ENCODE measurements at regions not wholly inside any gene's neighbourhood (a gene's known extent, or its start where the extent isn't known, plus 50 kb on each side); places are given as distances from the start of the nearest gene placed in this dataset.
"Not testable (repeated sequence)": the region's sequence is repeated elsewhere in the genome, so short reads cannot be mapped to it uniquely, and the experiment has no call there.

DNA sequence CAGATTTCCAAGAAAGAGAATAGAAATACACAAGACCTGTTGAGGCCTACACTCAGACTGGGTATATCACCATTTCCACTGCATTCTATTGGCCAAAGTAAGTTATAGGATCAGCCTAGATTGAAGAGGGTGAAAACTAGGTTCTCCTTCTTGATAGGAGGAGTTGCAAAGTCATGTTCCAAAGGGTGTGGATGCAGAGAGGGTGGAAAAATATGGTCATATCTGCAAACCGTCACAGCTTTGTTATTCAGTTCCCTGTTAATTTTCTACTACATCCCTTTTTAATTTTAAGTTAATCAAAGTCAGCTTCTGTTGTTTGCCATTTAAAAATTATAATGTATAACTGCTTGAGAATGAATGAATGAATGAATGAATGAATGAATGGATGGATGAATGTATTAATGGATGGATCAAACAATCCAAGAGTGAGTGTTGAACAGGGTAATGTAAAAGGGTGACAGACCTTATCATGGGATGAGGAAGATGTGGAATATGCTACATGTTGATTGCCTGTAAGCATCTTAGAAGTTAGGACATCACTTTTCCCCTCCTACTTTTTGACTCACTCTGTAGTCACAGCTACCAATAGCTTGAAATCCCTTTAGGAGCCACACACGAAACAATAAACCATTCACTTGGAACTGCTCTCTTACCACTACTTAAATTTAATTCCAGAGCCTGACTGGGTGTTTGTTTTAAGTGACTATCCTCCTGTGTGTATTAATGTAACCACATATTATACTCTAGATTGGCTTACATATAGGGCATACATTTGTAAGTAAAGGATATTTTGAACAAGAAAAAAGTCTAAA, 121.5 kb downstream of the CCDC34 start:
- DNase-seq (ENCODE audit: low spot score), result peak; percentile 51

DNA sequence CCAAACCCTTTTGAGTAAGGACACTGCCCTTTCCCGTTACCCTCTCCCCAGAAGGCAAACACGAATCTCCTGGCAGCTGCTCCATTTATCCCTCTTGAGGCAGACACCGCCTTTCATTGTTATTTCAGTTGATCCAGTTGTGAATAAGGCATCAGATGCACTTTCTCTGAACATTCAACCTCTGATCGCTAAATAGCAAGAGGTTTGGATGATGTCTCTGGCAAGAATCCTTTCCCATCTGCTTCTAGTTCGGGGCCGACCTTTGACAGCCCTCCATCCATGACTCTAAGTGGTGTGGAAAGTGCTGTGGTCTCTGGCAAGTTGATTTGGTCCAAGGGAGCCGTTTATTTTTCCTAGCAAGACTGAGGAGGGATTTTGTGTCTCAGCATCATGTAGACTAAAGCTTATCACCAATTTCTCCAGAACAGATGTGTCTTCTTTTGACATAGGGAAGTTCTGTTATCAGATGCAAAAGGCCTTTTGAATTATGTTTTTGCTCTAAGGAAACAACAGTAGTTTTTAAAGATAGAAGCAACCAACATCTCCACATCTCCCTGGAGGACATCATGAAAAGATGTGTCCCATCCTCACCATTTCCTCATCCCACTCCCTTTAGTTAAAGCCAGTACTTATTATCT, 123.6 kb downstream of the CCDC34 start:
- no peak for DNase-seq (ENCODE audit: low spot score)

DNA sequence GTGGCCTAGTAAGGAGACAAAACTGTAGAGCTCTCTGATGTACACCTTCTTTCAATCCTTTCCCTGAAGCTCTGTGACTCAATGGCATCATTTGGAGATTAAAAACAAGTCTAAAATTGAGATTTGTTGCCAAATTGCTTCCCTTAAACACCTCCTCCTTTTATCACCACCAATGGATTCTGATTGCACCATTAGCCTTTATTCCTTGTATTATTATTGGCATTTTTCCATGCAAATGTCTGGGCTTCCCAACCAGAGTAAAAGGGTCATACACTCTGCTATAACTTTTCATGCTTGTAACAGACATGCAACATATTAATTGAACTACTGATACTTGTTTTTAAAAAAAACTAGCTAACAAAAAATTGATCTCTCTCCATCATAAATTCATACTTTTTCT, 124.2 kb downstream of the CCDC34 start:
- DNase-seq (ENCODE audit: low spot score), result no peak

DNA sequence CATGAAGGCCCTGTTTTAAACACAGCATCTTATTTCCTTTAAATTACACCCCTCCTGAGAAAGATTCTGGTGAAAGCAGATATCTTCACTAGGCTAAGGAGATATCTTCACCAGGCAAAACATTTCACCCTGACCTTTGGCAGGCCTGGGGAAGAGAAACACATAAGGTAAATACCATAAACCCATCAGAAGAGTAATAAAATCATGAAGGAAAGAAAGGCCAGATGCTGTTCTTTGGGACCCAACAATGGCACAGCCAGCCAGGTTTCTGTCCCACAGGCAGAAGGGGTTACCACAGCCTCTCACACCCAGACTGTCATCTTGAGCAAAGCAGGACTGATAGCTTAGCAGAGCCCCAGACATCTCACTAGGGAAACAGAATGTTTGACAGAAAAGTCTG, 125.4 kb downstream of the CCDC34 start:
- no peak for DNase-seq (ENCODE audit: low spot score)

DNA sequence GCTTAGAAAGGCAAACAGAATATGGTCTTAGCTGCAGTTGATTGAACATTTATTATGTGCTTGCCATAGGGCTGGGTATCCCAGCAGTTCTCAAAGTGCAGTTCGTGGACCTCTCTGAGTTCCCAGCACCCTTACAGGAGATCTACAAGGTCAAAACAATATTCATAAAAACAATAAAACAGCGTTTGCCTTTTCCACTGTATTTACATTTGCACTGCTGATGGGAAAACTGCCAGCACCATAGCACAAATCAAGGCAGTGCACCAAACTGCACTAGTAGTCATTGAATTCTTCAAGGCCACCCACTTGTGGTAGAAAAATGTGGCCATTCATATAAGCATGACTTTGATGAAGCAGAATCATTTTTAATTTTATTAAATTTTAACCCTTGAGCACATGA, 128.1 kb downstream of the CCDC34 start:
- no peak for DNase-seq (ENCODE audit: low spot score)

DNA sequence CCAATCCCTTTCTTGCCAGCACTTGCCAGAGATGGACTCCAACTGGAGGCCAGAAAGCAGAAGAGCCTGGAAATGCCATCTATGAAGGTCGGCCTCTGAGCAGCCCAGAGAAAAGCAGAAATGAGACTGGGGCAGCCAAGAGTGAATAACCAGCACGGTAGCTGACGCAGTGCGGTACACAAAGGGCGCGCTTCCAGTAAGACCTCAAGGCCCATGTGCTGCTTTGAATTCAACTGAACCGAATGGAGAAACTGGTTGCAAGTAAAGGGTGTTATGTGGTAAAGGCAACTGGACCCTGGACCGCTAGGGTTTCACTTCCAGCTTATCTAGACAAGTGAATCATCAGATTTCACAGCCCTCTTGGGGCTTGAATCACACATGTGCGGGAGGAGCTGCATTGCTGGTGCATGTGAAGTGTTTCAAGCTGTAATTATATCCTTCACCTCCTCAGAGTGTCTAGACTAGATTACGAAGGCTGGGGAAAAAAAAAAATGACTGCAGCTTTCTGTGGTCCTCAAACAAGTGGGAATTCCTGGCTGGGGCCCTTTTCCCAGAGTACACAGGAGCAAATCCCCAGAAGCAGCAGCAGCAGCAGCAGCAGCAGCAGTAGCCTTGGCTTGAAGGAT, 128.9 kb downstream of the CCDC34 start:
- peak; percentile 47 for DNase-seq (ENCODE audit: low spot score)

DNA sequence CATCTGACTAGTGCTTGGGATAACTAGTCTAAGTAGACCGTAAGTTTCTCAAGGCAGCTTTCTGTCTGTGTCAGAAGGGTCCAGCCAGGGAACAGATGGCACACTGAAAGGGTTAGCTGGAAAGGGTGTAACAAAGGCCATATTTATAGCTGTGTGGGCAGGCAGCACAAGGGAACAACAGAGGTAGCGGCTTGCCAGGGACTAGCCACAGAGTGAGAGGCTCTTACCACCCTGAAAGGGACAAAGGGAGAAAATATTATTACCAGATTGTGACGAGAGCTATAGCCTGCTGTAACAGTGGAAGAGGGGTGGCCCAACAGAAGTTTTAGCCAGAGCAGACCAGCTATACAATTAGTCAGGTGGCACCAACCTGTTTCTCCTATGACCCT, 129.4 kb downstream of the CCDC34 start:
- DNase-seq (ENCODE audit: low spot score), result no peak

DNA sequence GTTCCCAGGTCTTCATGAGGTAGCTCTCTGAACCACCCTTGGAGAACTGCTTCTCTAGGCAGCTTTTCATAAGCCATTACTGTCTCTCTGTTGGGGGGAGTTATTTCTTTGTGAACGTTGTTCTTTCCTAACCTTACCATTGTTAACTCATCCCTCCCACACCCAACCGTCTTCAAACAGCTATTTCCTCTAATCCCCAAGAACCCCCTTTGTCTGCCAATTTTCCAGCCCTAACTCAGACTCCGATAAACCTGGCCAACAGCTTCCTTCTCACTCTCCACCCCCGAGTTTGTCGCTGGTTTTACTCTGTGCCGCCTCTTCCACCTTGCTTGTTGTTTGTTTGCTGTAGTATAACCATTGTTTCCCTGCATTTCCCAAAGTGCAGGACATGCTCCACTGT, 131.5 kb downstream of the CCDC34 start:
- no peak for DNase-seq (ENCODE audit: low spot score)

DNA sequence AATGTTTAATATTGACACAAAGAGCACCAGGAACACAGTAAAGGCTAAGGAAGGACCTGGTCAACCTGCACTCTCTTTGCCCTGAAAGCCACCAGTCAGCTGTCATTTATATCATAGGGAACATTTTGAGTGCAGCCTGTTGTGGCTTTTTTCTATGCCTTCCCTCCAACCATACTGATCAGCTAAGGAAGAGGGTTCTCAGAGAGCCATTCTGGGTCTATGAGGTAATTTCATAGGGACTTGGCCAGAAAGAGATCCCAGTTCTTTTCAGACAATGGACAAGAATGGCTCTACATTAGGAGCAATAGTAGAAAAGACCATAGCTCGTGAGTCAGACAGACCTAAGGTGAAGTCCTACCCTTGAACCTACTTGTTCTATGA, 132.8 kb downstream of the CCDC34 start:
- no peak for DNase-seq (ENCODE audit: low spot score)

DNA sequence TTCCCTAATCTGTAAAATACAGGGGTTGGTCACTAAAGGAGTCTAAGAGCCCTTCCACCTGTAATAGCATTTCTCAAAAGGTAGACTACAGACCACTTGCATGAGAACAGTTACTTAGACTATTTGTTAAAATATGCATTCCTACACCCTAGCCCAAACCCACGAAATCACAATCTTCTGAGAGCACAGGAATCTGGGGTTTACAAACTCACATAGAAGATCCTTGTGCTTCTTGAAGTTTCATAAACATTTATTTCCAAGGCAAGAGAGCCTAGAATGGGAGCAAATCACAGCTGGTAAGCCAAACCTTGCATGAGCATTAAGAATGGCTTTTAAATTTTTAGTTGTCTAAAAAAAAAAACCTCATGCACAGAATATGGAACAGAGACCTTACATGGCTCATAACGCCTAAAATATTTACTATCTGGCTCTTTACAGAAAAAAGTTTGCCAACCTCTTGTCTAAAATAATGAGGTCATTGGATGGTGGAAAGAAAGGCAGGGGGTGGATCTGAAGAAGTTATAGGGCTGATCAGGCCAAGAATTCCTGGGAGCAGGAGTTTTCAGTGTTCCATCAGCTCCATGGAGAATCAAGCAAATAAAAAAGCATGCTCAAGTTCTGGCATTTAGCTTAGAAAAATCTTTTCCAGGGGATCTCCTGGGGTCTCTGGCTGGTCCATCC, 133.4 kb downstream of the CCDC34 start:
- no peak for DNase-seq (ENCODE audit: low spot score)

DNA sequence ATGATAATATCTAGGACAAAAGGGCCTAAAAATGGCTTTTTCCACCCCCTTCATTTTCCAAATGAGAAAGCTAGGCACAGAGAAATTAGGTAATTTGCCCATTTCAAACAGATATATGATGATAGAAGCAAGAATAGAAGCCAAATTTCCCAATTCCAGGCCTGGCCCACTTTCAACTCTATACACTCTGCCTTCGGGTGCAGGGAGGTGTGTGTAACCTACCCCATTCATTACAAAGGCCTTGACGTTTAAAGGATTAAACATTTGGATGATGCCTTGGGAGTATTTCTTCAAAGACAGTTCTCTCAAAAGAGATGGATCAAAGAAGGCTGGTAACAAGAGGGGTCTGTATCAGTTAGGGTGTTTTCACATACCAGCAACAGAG, 134.1 kb downstream of the CCDC34 start:
- no peak for DNase-seq (ENCODE audit: low spot score)

DNA sequence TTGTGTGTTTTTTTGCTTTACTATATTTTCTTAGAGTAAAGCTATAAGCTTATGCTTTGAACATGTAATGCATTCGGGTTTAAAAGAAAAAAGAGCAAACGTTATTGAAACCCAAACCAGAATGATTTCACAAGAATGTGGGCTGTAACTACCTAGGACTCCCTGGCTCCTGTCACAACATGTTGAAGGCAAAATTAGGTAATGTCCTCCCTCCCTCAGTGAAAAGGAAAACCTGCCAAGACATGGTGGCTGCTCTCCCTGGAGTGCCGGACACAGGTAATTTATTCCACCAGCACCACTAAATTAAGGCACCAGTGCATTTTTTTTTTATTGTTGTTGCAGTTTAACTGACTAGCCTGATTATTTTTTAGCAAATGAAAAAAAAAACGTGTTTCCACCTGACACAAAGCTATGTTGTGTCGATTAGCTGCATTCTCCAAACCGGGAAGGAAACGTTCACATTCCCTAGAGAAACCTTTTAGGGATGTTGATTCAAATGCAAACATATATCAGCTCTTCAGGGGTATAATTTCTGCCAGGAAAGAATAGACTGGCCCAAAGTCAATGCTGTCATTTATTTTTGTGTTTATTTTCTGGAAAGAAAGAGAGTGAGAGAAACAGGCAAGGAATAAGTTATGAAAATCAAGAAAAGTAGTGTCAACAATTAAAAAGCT, 134.6 kb downstream of the CCDC34 start:
- DNase-seq (ENCODE audit: low spot score), result no peak

DNA sequence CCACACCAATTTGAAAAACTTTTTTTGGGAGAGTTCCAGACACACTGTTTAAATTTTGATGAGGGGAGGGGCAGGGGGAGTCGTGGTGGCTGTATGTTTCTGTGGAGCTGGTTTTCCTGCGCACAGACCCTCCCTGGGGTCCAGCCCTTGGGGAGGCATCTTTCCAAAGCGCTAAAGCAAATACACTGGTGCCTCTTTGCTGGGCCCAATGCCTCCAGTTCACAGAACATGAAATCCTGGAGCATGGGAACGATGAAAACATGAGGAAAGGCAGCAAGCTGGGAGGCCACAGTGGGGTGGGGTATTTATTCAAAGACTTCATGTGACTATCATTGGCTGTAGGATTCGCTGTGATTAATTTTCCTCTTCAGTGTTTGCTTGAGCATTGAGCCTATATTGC, 135.3 kb downstream of the CCDC34 start:
- no peak for DNase-seq (ENCODE audit: low spot score)

DNA sequence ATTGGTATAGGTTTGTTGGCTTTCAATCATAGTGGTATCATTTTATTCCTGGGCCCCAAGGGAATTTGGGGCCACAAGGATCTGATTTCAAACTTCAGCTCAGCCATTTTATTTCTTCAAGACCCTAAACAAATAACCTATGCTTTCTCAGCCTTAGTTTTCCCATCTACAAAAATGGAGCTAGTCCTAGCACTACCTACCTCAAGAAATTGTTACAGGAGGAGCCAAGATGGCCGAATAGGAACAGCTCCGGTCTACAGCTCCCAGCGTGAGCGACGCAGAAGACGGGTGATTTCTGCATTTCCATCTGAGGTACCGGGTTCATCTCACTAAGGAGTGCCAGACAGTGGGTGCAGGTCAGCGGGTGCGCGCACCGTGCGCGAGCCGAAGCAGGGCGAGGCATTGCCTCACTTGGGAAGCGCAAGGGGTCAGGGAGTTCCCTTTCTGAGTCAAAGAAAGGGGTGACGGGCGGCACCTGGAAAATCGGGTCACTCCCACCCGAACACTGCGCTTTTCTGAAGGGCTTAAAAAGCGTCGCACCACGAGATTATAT, 143.5 kb downstream of the CCDC34 start:
- not testable (repeated sequence) for DNase-seq (ENCODE audit: low spot score)

DNA sequence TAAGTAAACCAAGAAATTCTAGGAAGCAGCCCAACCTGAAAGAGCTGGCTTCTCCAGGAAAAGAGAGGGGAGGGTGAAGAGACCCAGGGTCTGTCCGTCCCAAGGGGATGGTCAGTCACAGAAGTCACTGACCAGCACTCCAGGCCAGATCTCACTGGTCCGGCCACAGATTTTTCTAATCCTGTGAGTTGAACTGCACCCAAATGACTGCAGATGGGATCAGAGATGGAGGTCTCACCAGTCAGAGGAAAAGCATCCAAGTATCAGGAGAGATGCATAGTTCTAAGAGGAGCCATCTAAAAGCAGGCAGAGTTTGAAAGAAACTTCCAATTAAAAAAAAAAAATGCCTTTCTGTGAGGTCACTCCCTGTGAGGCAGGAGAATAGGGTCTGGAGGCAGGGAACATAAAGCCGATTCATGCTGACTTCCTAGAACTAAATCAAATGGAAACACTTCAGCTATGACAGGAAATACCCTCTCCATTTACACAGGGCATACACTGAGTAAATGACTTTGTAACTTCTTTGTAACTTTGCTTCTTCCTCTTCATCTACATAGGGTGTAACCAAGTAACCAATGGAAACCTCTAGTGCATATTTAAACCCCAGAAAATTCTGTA, 144.5 kb downstream of the CCDC34 start:
- DNase-seq (ENCODE audit: low spot score), result peak; percentile 73

DNA sequence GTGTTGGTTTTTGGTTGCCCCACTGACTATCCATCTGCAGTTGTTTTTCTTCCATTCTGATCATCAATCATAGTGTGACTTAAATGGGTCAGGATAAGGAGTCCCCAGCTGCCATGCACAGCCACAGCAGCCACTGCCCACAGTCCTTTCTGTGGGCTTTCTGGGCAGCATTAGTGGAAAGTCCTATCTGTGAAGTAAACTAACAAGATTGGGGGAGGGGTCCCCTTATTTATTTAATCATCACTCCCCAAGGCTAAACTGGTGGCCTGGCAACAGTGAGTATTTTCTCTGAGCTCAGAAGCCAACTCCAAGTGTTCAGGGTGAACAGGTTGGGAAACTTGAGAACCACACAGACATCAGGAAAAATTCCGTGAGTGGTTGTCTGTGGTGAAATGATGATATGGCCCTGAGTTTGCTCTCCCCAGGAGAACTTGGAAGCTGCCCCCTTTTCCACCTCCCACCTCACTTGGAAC, 145.0 kb downstream of the CCDC34 start:
- DNase-seq (ENCODE audit: low spot score), result peak; percentile 40

DNA sequence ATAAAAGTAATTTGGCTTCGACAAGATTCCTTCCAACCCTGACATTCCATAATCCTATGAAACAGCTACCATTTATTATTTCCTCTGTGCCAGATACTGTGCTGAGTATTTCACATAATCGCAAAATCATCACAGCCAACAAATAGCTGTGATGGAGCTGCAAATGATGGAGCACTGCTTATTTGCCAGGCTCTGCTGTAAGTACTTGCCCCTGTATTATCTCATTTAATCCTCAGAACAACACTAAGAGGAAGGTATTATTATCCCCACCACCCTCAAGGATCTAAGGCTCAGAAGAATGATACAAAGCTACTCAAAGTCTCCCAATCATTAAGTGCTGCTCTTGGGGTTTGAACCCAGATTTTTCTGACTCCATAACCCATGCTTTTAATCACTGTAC, 145.5 kb downstream of the CCDC34 start:
- no peak for DNase-seq (ENCODE audit: low spot score)

DNA sequence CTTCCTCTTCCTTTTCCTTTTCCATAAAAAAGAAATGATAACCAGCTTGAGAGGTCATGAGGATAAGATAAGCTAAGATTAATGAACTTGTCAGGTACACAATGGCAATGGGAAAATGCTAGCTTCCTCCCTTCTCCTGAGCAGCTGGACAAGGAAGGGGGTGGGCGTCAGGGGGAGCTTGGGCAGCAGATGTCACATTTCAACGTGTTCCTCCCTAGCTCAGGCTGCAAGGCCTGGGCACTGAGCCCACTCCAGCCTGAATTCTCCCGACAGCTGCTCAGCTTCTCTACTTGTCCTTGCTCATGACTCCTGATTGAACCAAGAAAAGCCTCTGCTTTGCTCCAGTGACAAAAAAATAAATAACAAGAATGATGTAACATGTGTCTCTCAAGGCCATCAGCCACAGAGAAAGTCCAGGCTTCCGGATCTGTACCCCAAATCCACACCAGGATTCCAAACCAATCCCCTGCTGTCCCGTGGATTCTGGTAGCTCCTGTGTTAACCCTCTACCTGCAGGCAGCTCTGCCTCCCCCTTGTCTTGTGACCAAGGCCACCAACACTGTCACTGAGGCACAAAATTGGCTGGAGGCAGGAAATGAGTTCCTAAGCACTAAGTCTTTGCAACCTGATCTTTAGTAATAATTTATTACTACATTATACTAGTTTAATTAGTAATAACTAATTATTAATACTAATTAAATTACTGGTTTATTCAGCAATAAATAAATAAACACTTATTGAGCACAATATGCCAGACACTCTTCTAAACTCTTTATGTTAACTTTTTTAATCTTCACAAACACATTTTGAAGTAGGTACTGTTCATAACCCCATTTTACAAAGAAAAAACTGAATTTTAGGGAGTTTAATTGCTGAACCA, 146.5 kb downstream of the CCDC34 start:
- peak; percentile 40 for DNase-seq (ENCODE audit: low spot score)

DNA sequence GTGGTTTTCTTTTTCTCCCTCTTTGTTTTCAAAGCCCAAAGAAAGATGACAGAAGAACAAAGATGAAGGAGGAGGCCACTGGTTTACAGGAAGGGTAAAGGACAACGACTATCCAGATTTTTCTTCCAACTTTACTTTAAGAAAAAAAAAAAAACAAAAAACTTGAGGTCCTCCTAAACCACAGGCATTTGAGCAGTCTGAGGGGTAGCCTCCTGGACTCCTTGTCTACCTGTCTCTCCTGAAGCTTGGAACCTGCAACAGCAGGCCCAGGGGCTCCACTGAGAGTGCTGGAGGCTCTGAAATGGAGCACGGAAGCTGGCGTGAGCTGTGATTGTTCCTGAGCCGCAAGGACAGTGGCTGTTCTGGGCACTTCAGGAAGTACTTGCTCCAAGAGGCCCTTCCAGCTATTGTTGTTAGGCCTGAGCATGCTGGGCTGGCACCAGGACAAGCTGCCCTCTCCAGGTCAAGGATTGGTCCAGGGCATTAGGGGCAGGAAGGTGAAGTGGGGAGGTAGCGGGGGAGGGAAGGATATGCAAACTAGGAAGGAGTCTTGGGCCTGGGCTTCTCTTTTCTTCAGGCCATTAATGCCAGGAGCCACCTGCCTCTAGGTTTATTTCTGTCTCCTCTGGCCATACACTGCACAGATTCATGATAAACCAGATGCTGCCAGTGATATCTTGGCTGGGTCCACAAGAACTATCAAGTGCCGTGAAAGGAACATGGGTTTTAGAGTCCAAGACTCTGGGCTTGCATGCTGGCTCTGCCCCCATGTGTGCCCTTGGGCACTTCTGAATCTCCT, 147.3 kb downstream of the CCDC34 start:
- DNase-seq (ENCODE audit: low spot score), result no peak

DNA sequence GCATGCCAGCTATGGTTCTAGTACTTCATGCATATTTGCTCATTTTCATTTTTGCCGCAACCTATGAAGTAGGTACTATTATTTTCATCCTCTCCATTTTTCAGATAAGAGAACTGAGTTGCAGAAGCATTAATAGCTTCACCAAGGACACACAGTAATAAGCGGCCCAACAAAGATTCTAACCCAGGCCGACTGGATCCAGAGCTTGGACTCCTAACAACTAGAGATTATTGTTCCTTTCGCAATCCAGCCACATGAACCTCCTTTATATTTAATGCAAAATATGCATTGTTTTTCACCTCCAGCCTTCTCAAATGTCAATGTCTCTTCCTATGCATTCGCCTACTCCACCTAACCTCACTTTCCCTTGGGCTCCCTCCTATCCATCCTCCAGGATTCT, 148.3 kb downstream of the CCDC34 start:
- DNase-seq (ENCODE audit: low spot score), result no peak
